SKM-1 treated with dmso at 0.1 percent for 144 hours (cell line): ENCODE measurements at regions not wholly inside any gene's neighbourhood (a gene's known extent, or its start where the extent isn't known, plus 50 kb on each side); places are given as distances from the start of the nearest gene placed in this dataset.
"Not testable (repeated sequence)": the region's sequence is repeated elsewhere in the genome, so short reads cannot be mapped to it uniquely, and the experiment has no call there.

Experiments
- DNase-seq: peaks from one replicate; lab custom pipeline; 2025; ENCODE audit not compliant: unreplicated experiment; lab: John Stamatoyannopoulos, UW

GRCh38 chrY:16715278-16715677, 1164.7 kb downstream of the CDY2B start:
- no peak for DNase-seq

- peak; percentile 0 for DNase-seq
Measured at GRCh38 chrY:16673102-16673787, 1206.8 kb downstream of the CDY2B start.

GRCh38 chrY:16668402-16668801, 1211.6 kb downstream of the CDY2B start:
- no peak for DNase-seq

GRCh38 chrY:16662741-16663140, 1217.3 kb downstream of the CDY2B start:
- DNase-seq: no peak

- DNase-seq: peak; percentile 35
Measured at GRCh38 chrY:16659340-16659739, 1220.7 kb downstream of the CDY2B start.

- no peak for DNase-seq
Measured at GRCh38 chrY:16653971-16654370, 1226.0 kb downstream of the CDY2B start.

DNA sequence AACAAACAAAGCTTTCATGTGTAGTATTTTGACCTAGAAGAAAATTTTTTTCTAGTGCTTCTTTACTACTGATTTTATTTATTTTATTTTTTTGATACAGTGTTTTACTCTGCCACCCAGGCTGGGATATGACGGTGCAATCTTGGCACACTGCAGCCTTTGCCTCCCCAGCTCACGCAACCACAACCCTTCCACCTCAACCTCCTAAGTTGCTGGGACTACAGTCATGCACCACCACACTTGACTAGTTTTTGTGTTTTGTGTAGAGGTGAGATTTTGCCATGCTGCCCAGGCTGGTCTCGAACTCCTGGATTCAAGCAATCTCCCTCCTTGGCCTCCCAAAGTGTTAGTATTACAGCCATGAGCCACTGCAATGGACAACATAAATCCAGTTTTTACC, 1234.0 kb downstream of the CDY2B start:
- no peak for DNase-seq

DNA sequence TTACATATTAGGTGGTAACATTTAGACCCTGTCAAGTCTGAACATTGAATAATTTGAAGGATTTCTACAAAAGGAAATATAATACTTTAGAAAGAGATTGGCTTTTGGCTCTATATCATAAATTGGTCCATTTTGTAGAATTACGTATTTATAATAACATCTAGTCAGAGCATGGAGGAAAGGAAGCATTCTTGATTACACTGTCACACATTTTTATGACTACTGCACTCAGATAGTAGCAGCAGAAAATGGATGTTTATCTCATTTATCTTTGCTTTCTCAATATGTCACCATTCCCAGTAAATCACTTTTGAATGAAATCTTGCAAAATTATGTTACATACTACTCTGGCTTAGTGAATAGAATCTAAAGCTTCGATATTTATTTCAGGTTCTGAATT, 1234.6 kb downstream of the CDY2B start:
- no peak for DNase-seq

GRCh38 chrY:16644270-16644800, 1235.7 kb downstream of the CDY2B start:
- peak; percentile 7 for DNase-seq

DNA sequence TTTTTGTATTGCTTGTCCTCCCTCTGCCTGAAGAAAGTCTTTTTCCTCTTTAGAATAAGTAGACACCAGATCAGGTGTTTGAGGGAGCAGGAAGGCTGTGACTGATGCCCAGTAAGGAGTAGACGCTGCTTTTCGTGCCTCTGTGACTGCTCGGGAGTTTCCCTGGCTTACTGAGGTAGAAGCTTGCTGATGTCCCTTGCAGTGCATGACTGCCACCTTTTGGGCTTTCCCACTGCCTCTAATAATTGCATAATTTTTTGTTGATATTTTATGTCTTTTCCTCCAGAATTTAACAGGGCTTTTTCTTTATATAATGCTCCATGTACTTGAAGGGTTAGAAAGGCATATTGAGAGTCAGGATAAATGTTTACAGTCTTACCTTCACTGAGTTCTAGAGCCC, 1240.2 kb downstream of the CDY2B start:
- DNase-seq: no peak

DNA sequence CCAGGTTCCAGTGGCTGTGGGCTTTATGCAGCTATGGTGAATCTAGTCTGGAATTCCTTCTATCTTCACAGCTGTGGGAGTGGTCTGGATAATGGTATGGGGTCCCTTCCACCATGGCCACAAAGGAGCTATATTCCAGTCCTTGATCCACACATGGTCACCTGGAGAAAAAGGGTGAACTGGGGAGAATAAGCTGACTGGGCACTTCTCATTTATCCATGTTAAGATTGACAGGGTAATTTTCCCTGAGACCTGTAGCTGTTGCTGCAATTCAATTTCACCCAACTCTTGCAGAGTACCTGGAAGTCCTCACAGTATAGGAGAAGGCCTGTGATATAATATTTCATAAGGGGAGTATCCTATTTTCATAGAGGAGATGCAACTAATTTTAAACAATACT, 1241.3 kb downstream of the CDY2B start:
- DNase-seq: not testable (repeated sequence)

DNA sequence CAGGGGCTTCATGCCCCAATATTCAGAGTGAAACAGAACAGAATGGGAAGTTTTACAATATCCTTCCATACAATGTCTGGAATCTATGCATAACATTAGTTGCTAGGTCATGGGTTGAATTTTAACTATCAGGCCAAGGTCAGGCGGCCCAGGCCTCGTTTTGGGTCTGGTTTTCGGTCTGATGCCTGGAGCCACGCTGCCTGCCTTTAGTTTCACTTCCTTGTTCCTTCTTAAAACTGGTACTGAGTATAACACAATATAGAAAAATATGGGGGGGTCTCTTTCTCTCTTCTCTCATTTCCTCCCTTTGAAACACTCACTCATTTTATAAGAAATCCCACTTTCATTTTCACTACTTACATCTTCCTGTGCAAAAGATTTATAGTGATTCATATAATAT, 1243.8 kb downstream of the CDY2B start:
- DNase-seq: peak; percentile 0

GRCh38 chrY:16629146-16629545, 1250.9 kb downstream of the CDY2B start:
- no peak for DNase-seq

DNA sequence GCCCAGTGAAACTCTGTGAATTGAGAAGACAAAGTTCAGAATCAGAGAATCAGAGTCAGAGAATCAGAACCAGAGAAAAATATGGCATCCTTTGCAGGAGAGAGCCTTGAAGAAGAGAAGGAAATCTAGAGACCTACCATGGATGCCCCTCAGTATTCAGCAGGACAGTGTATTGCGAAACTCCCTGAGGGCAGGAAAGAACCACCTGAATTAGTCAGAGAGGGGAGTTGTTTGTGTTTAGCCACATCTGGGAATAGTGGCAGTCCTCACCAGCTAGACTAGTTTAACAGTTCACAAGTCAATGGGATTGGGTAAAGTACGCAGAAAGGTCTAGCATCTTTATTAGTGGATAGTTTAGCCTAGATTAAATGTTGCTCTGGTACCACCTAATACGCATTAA, 1252.9 kb downstream of the CDY2B start:
- DNase-seq: no peak

DNA sequence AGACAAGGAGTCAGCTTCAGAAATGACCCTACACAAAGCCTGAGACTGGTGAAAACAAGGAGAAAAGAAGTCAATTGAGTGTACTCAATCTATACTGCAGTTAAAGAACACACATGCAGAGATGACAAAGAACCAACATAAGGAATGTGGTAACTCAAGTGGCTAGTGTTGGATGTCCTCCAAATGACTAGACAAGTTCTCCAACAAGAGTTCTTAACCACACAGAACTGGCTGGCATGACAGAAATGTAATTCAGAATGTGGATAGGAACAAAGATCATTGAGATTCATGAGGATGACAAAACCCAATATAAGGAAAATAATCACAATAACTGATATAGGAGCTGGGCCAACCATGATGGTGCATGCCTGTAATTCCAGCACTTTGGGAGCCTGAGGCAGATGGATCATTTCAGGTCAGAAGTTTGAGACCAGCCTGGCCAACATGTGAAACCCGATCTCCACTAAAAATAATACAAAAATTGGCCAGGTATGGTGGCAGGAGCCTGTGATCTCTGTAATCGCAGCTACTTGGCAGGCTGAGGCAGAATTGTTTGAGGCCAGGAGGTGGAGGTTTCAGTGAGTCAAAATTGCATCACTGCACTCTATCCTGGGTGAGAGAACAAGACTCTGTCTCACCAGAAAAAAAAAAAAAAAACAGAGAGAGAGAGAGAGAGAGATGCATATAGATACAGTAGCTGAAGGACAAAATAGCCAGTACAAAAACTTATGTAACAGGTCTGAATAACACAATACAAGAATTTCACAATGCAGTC, 1263.6 kb downstream of the CDY2B start:
- no peak for DNase-seq

- no peak for DNase-seq
Measured at GRCh38 chrY:16608679-16609078, 1271.3 kb downstream of the CDY2B start.

DNA sequence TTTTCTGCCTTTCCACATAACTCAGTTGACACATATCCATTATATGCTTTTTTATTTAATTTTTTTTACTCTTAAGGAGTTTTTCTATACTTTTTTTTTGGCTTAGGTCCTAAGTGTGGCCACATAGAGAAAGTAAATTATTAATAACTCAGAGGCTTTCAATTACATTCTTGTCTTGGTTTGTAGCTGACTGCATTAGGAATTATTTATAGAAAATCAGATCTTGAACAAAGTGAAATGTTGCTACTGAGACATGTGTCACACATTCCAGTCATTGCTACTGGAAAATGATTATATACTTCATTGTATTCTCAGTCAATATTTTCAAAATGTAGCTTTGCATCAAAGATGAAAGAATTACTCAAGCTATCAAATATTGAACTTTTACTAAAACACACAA, 1277.9 kb downstream of the CDY2B start:
- DNase-seq: no peak

GRCh38 chrY:16601626-16602025, 1278.4 kb downstream of the CDY2B start:
- no peak for DNase-seq

DNA sequence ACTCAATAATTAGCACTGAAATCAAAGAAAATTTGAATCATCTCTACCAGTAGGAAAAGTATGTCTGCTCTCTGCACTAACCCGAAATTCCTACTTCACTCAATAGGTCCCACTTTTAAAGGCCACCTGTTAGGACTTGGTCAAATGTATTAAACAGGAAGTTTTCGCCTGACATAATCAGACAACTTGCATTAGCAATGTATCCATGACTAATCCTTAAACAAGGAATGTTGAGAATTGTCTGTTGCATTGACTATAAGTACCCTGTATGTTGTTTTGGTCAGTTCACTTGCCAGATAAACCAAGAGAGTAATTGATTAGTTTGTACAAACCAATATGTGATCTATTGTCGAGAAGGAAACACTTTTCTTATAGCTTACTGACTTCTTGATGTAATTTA, 1308.0 kb downstream of the CDY2B start:
- no peak for DNase-seq

- DNase-seq: no peak
Measured at GRCh38 chrY:16562491-16562890, 1317.5 kb downstream of the CDY2B start.

- no peak for DNase-seq
Measured at GRCh38 chrY:16522021-16522420, 1358.0 kb downstream of the CDY2B start.

DNA sequence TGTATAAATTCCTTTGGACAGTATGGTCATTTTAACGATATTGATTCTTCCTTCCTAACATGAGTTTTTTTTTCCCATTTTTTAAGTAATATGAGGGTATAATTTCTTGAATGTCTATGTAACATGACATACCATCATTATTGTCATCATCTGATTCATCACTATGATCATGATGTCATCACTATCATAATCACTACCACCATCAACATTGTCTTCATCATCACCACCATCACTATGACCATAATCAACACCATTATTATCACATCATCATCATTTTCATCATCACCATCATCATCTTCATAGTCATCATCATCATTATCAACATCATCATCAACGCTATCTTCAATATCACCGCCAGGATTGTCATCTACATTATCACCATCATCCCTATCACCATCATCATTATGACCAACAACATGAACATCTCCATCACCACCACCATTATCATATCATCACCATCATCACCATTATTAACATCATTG, 1377.2 kb downstream of the CDY2B start:
- no peak for DNase-seq
